Liver (tissue), 7 donors: ENCODE measurements at regions not wholly inside any gene's neighbourhood (a gene's known extent, or its start where the extent isn't known, plus 50 kb on each side); places are given as distances from the start of the nearest gene placed in this dataset.

Source experiments
- DNase-seq: peaks from one replicate; pipeline ENCODE4 v3.0.0-alpha.2; 2017; ENCODE audit warnings: low spot score
- H3K27ac ChIP-seq, 2 donors: one replicate each; pipeline ENCODE4 v1.7.0; 2013; ENCODE audit warnings: inconsistent platforms in 2 of 2, low read length in 2 of 2, control low read depth in 1 of 2, low read depth in 1 of 2, mild to moderate bottlenecking in 1 of 2
- H3K27me3 ChIP-seq, 4 donors: one replicate each; pipeline versions ENCODE4 v1.6.1 to v1.7.0; 2013; ENCODE audit warnings: low read length in 3 of 4, inconsistent platforms in 1 of 4, mild to moderate bottlenecking in 1 of 4, moderate library complexity in 1 of 4; ENCODE audit not compliant: control insufficient read depth in 4 of 4, insufficient read depth in 4 of 4
- H3K36me3 ChIP-seq, 4 donors: one replicate each; pipeline versions ENCODE4 v1.6.1 to v1.7.0; 2013; ENCODE audit warnings: low read length in 3 of 4, mild to moderate bottlenecking in 3 of 4, low read depth in 1 of 4, moderate library complexity in 1 of 4; ENCODE audit not compliant: control insufficient read depth in 4 of 4, insufficient read depth in 3 of 4
- H3K4me1 ChIP-seq, 4 donors: one replicate each; pipeline versions ENCODE4 v1.6.1 to v1.7.0; 2013; ENCODE audit warnings: low read length in 3 of 4, mild to moderate bottlenecking in 3 of 4, moderate library complexity in 1 of 4; ENCODE audit not compliant: control insufficient read depth in 4 of 4, insufficient read depth in 4 of 4
- H3K4me3 ChIP-seq, 3 donors: one replicate each; pipeline versions ENCODE4 v1.6.1 to v1.7.0; 2013; ENCODE audit warnings: low read length in 3 of 3, control low read depth in 1 of 3, low read depth in 1 of 3, mild to moderate bottlenecking in 1 of 3
- H3K9ac ChIP-seq, 2 donors: one replicate each; pipeline ENCODE4 v1.7.0; 2013; ENCODE audit warnings: low read length in 2 of 2, mild to moderate bottlenecking in 2 of 2, moderate library complexity in 2 of 2, control low read depth in 1 of 2, low read depth in 1 of 2
- H3K9me3 ChIP-seq, 4 donors: one replicate each; pipeline versions ENCODE4 v1.6.1 to v1.7.0; 2013; ENCODE audit warnings: low read length in 3 of 4; ENCODE audit not compliant: control insufficient read depth in 4 of 4
- EGR1 ChIP-seq, 2 donors: IDR thresholded peaks; 2 replicates each; pipeline ENCODE4 v1.6.1; 2016 to 2018; ENCODE audit warnings: antibody characterized with exemption in 2 of 2, low read depth in 2 of 2
- FOXA2 ChIP-seq: IDR thresholded peaks from 2 replicates; pipeline ENCODE4 v1.6.1; 2016; ENCODE audit warnings: antibody characterized with exemption
- GABPA ChIP-seq, 2 donors: IDR thresholded peaks in 1 of 2; conservative IDR thresholded peaks in 1 of 2; 2 replicates each; pipeline ENCODE4 v1.6.1; 2016; ENCODE audit warnings: antibody characterized with exemption in 2 of 2, mild to moderate bottlenecking in 1 of 2, moderate library complexity in 1 of 2
- JUND ChIP-seq, 2 donors: IDR thresholded peaks; 2 replicates each; pipeline ENCODE4 v1.6.1; 2016; ENCODE audit warnings: antibody characterized with exemption in 2 of 2
- NR2F2 ChIP-seq: IDR thresholded peaks from 2 replicates; pipeline ENCODE4 v1.6.1; 2016; ENCODE audit warnings: antibody characterized with exemption
- RAD21 ChIP-seq, 2 donors: IDR thresholded peaks; 2 replicates each; pipeline ENCODE4 v1.6.1; 2016; ENCODE audit warnings: antibody characterized with exemption in 2 of 2, mild to moderate bottlenecking in 2 of 2
- SP1 ChIP-seq: IDR thresholded peaks from 2 replicates; pipeline ENCODE4 v1.6.1; 2018; ENCODE audit warnings: antibody characterized with exemption, mild to moderate bottlenecking
- TAF1 ChIP-seq: conservative IDR thresholded peaks from 2 replicates; pipeline ENCODE4 v1.6.1; 2016; ENCODE audit warnings: antibody characterized with exemption, mild to moderate bottlenecking
- WGBS: extraction: QIAGEN DNeasy Blood & Tissue Kit; methylation state at CpG from one replicate; pipeline ENCODE4 v1.1.7; 2013; 5-methylcytosine and 5-hydroxymethylcytosine counted together
- TF ChIP-seq, protein P1 (sequence below): IDR thresholded peaks from 2 replicates; pipeline ENCODE4 v1.6.1; 2016; ENCODE audit warnings: antibody characterized with exemption
- TF ChIP-seq, protein P2 (sequence below): IDR thresholded peaks from 2 replicates; pipeline ENCODE4 v1.6.1; 2016; ENCODE audit warnings: antibody characterized with exemption
- TF ChIP-seq, protein P3 (sequence below): IDR thresholded peaks from 2 replicates; pipeline ENCODE4 v1.6.1; 2016; ENCODE audit warnings: antibody characterized with exemption, mild to moderate bottlenecking
- donor health status: healthy.
- donor health status: healthy.
- donor health status: healthy.
- donor health status: healthy.

DNA sequence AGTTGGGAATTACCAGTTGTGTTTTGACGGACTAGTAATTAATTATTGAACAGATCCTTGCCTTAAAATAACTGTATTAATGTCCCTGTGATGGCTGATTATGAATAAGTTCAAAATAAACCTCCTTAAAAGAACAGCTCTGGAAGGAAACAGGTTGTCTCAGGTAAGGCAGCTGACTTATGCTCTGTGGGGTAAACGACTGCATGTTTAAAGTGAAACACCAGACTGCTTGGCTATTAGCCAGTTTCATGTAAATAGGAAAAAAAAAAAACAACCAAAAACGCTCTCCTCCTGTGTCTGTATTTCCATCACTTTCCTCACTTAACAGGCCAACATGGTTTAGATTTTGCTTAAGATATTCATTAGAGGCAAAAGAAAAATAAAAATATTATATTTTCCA, 243.6 kb downstream of the TMEM182 start:
- H3K9me3 ChIP-seq = no peaks in the 10 kb centered on the region
- H3K4me3 ChIP-seq = no peak overlapping the region
- DNase-seq = no peak
- 56% methylated on average over 3 of the region's 3 CpGs for WGBS
- H3K36me3 ChIP-seq = no peaks in the 10 kb centered on the region
- no peak overlapping the region for H3K27ac ChIP-seq
- H3K9ac ChIP-seq = no peak overlapping the region
- TF ChIP-seq JUND (IDR thresholded peaks at IDR 0.05) (no peak), TAF1 (no peak)
- peaks cover 0 to 3% (median 0%) of the 10 kb centered on the region in 4 donors for H3K27me3 ChIP-seq
- H3K4me1 ChIP-seq = no peaks in the 10 kb centered on the region

DNA sequence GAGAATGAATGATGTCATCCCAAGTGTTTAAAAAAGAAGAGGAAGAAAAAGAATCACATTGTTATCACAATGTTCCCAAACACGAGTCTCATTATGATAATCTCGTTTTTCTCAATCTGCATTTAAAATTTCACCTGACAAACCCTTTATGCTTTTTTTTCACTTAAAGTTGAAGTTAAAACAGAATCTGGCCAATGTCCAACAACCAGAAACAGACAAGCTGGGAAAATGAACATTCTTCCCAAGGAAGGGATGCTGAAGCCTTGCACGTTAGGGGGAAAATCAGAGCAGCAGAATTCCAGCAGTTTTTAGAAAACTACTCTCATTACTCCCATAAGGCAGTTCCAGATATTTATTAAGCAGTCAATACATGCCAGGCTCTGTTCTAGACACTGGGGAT, 245.3 kb downstream of the TMEM182 start:
- Histone ChIP-seq H3K36me3 (no peaks in the 10 kb centered on the region), H3K4me1 (no peaks in the 10 kb centered on the region), H3K4me3 (no peak overlapping the region), H3K9me3 (no peaks in the 10 kb centered on the region), H3K27ac (no peak overlapping the region), H3K27me3 (peaks cover 0 to 3% (median 0%) of the 10 kb centered on the region in 4 donors), H3K9ac (no peak overlapping the region)
- no peak for DNase-seq
- 75% methylated on average over 3 of the region's 3 CpGs for WGBS
- TF ChIP-seq NR2F2 = no peak
- TF ChIP-seq RAD21 (IDR thresholded peaks at IDR 0.05) = no peak
- TF ChIP-seq, protein P1, sequence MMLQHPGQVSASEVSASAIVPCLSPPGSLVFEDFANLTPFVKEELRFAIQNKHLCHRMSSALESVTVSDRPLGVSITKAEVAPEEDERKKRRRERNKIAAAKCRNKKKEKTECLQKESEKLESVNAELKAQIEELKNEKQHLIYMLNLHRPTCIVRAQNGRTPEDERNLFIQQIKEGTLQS = no peak
- no peak for TF ChIP-seq EGR1 (IDR thresholded peaks at IDR 0.05; ENCODE audit: low read depth in 2 of 2)

DNA sequence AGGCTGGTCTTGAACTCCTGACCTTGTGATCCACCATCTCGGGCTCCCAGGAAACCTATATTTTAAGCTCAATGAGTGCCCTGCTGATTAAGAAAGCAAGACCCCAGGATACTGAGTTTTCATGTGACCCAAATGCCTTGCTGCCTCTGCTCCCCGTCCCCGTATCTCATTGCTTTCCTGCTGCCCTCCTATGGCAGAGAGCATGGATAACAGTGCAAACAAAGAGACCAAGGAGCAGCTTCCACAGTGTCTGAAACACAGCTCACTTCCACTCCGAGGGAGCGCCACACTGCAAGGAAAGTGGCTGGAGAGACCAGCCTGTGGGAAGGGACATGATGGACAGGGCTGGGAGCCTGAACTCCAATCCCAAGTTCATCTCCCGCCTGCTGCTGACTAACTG, 246.8 kb downstream of the TMEM182 start:
- Histone ChIP-seq H3K36me3 (no peaks in the 10 kb centered on the region), H3K4me3 (no peak overlapping the region), H3K27me3 (peaks cover 0 to 3% (median 0%) of the 10 kb centered on the region in 4 donors), H3K9ac (no peak overlapping the region), H3K27ac (no peak overlapping the region), H3K9me3 (no peaks in the 10 kb centered on the region), H3K4me1 (no peaks in the 10 kb centered on the region)
- no peak for TF ChIP-seq NR2F2
- TF ChIP-seq, protein P2, sequence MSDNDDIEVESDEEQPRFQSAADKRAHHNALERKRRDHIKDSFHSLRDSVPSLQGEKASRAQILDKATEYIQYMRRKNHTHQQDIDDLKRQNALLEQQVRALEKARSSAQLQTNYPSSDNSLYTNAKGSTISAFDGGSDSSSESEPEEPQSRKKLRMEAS = no peak
- TF ChIP-seq FOXA2 = no peak
- TF ChIP-seq GABPA (IDR thresholded peaks at IDR 0.05 in 1 of 2, conservative IDR thresholded peaks at IDR 0.05 in 1 of 2) = no peak
- TF ChIP-seq SP1 = no peak
- TF ChIP-seq, protein P3, sequence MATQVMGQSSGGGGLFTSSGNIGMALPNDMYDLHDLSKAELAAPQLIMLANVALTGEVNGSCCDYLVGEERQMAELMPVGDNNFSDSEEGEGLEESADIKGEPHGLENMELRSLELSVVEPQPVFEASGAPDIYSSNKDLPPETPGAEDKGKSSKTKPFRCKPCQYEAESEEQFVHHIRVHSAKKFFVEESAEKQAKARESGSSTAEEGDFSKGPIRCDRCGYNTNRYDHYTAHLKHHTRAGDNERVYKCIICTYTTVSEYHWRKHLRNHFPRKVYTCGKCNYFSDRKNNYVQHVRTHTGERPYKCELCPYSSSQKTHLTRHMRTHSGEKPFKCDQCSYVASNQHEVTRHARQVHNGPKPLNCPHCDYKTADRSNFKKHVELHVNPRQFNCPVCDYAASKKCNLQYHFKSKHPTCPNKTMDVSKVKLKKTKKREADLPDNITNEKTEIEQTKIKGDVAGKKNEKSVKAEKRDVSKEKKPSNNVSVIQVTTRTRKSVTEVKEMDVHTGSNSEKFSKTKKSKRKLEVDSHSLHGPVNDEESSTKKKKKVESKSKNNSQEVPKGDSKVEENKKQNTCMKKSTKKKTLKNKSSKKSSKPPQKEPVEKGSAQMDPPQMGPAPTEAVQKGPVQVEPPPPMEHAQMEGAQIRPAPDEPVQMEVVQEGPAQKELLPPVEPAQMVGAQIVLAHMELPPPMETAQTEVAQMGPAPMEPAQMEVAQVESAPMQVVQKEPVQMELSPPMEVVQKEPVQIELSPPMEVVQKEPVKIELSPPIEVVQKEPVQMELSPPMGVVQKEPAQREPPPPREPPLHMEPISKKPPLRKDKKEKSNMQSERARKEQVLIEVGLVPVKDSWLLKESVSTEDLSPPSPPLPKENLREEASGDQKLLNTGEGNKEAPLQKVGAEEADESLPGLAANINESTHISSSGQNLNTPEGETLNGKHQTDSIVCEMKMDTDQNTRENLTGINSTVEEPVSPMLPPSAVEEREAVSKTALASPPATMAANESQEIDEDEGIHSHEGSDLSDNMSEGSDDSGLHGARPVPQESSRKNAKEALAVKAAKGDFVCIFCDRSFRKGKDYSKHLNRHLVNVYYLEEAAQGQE = no peak
- DNase-seq = no peak
- 42% methylated on average over 6 of the region's 6 CpGs for WGBS
